ENCODE measurements at regions not wholly inside any gene's neighbourhood (a gene's known extent, or its start where the extent isn't known, plus 50 kb on each side); places are given as distances from the start of the nearest gene placed in this dataset.

DNA sequence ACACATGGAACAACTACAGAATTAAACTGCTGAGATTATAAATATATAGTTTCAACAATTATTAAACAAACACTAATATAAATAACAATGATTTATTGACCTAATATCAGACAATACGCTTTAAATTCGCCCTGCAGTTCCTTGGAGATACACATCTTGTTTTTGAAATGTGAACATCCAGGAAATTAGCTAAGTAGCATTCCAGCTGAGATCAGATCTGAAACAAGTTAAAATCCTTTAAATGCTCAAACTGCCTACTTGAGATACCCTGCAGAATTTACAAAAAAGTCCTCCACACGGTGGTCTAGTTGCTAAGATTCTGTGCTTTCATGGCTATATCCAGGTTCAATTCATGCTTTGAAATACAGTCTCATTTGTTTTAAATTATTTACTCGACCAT is 101.4 kb upstream of the OLFM3 start:
- TF ChIP-seq, protein P1, sequence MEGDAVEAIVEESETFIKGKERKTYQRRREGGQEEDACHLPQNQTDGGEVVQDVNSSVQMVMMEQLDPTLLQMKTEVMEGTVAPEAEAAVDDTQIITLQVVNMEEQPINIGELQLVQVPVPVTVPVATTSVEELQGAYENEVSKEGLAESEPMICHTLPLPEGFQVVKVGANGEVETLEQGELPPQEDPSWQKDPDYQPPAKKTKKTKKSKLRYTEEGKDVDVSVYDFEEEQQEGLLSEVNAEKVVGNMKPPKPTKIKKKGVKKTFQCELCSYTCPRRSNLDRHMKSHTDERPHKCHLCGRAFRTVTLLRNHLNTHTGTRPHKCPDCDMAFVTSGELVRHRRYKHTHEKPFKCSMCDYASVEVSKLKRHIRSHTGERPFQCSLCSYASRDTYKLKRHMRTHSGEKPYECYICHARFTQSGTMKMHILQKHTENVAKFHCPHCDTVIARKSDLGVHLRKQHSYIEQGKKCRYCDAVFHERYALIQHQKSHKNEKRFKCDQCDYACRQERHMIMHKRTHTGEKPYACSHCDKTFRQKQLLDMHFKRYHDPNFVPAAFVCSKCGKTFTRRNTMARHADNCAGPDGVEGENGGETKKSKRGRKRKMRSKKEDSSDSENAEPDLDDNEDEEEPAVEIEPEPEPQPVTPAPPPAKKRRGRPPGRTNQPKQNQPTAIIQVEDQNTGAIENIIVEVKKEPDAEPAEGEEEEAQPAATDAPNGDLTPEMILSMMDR (conservative IDR thresholded peaks at IDR 0.05 in 1 of 2, IDR thresholded peaks at IDR 0.05 in 1 of 2; ENCODE audit: low read depth in 1 of 2, low read length in 2 of 2) = no peak
- no peak for TF ChIP-seq EZH2 (IDR thresholded peaks at IDR 0.05; ENCODE audit: low read length, missing control alignments)

Measured in fibroblast of lung (primary cell).